Endothelial cell (in vitro differentiated cells): ENCODE measurements at regions not wholly inside any gene's neighbourhood (a gene's known extent, or its start where the extent isn't known, plus 50 kb on each side); places are given as distances from the start of the nearest gene placed in this dataset.

Source experiments
- DNase-seq: peaks from one replicate; pipeline ENCODE4 v3.0.0; 2021; ENCODE audit warnings: low spot score
- H3K27ac Mint-ChIP-seq: one replicate; pipeline ENCODE4 v1.8.0; 2021; ENCODE audit warnings: mixed read lengths, inconsistent platforms; ENCODE audit not compliant: unreplicated experiment
- H3K27me3 Mint-ChIP-seq: one replicate; pipeline ENCODE4 v1.8.0; 2021; ENCODE audit warnings: mild to moderate bottlenecking, moderate library complexity, mixed read lengths, inconsistent platforms; ENCODE audit not compliant: unreplicated experiment
- H3K36me3 Mint-ChIP-seq: one replicate; pipeline ENCODE4 v1.8.0; 2021; ENCODE audit warnings: mild to moderate bottlenecking, low read depth, mixed read lengths, inconsistent platforms; ENCODE audit not compliant: unreplicated experiment
- H3K4me1 Mint-ChIP-seq: one replicate; pipeline ENCODE4 v1.8.0; 2021; ENCODE audit warnings: mild to moderate bottlenecking, mixed read lengths, inconsistent platforms; ENCODE audit not compliant: unreplicated experiment
- H3K4me3 Mint-ChIP-seq: one replicate; pipeline ENCODE4 v1.8.0; 2021; ENCODE audit warnings: mild to moderate bottlenecking, mixed read lengths, inconsistent platforms; ENCODE audit not compliant: unreplicated experiment
- H3K9me3 Mint-ChIP-seq: one replicate; pipeline ENCODE4 v1.8.0; 2021; ENCODE audit warnings: mixed read lengths, inconsistent platforms; ENCODE audit not compliant: unreplicated experiment
- CTCF ChIP-seq: fragments of 200-600 bp; sonication (generic); IDR thresholded peaks from one replicate; pipeline ENCODE4 v1.5.0; 2021; ENCODE audit warnings: antibody characterized with exemption; ENCODE audit not compliant: unreplicated experiment

GRCh38 chr9:118395415-118395814, 691.2 kb downstream of the TLR4 start:
- no peak for TF ChIP-seq CTCF
- Mint-ChIP-seq H3K36me3 (no peaks in the 10 kb centered on the region), H3K9me3 (no peaks in the 10 kb centered on the region), H3K4me3 (no peak overlapping the region), H3K4me1 (no peaks in the 10 kb centered on the region), H3K27ac (no peak overlapping the region), H3K27me3 (no peaks in the 10 kb centered on the region)
- no peak for DNase-seq

DNA sequence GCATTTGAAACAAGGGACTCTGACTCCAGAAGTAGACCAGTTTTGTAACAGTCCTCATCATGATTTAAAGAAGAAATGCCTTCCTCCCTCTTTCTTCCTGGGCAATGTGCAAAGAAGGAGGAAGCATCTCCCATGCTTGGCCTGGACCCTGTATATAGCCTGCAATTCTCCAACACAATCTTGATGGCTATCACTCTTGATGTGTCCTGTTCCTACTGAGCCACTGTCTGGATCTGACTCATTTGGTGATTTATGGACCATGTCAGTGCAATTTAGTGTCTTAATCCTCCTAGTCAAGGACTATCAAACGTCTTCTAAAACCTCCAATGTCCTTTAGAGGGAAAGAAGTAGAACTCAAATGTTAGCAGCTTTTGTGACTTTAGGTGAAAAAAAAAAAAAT, 697.3 kb downstream of the TLR4 start:
- TF ChIP-seq CTCF = no peak
- no peak for DNase-seq
- Mint-ChIP-seq H3K36me3 (no peaks in the 10 kb centered on the region), H3K9me3 (no peaks in the 10 kb centered on the region), H3K27me3 (no peaks in the 10 kb centered on the region), H3K4me3 (no peak overlapping the region), H3K27ac (no peak overlapping the region), H3K4me1 (no peaks in the 10 kb centered on the region)

DNA sequence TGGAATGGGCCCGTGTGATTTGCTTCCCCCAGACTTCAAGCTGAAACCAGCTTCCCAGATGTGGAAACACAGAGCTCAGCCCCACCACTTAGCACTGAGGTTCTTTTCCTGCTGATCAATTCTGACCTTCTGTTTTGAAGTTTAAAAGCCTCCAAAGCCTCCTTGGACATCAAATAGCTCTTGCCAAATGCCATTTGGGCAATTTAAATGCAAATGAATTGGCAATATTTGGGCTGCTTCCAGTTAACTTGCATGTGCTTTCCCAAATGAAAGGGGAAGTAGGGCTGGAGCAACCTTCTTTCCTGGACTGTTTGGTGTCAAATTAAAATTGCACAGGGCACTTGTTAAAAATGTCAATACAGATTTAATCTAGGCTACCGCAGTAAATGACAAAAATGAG, 710.5 kb downstream of the TLR4 start:
- no peaks in the 10 kb centered on the region for H3K36me3 Mint-ChIP-seq
- no peak overlapping the region for H3K27ac Mint-ChIP-seq
- no peaks in the 10 kb centered on the region for H3K27me3 Mint-ChIP-seq

GRCh38 chr9:118418887-118419565, 714.8 kb downstream of the TLR4 start:
- Mint-ChIP-seq H3K4me1 (no peaks in the 10 kb centered on the region), H3K27ac (no peak overlapping the region), H3K4me3 (no peak overlapping the region), H3K9me3 (peaks cover 4% of the 10 kb centered on the region), H3K36me3 (no peaks in the 10 kb centered on the region), H3K27me3 (no peaks in the 10 kb centered on the region)
- DNase-seq = no peak
- TF ChIP-seq CTCF = no peak

More for the DNA sequence above, 710.5 kb downstream of the TLR4 start:
- H3K4me1 Mint-ChIP-seq = no peaks in the 10 kb centered on the region
- no peak for DNase-seq
- no peak for TF ChIP-seq CTCF
- H3K4me3 Mint-ChIP-seq = no peak overlapping the region
- peaks cover 6% of the 10 kb centered on the region for H3K9me3 Mint-ChIP-seq

GRCh38 chr9:118419676-118420075, 715.5 kb downstream of the TLR4 start:
- no peak overlapping the region for H3K27ac Mint-ChIP-seq
- H3K9me3 Mint-ChIP-seq = peaks cover 4% of the 10 kb centered on the region
- no peaks in the 10 kb centered on the region for H3K36me3 Mint-ChIP-seq
- no peaks in the 10 kb centered on the region for H3K4me1 Mint-ChIP-seq
- TF ChIP-seq CTCF = no peak
- H3K4me3 Mint-ChIP-seq = no peak overlapping the region
- H3K27me3 Mint-ChIP-seq = no peaks in the 10 kb centered on the region
- DNase-seq = no peak
